HG03432 (cell line): ENCODE measurements at regions not wholly inside any gene's neighbourhood (a gene's known extent, or its start where the extent isn't known, plus 50 kb on each side); places are given as distances from the start of the nearest gene placed in this dataset.

ENCODE experiments used
- ATAC-seq: cut with Tn5 transposase; IDR thresholded peaks from one replicate; pipeline ENCODE4 v1.9.1; 2021; ENCODE audit warnings: mild to moderate bottlenecking, moderate library complexity; ENCODE audit not compliant: unreplicated experiment

GRCh38 chr3:168212664-168213285, 117.1 kb upstream of the GOLIM4 start:
- ATAC-seq = no peak

GRCh38 chr3:168205451-168205850, 109.7 kb upstream of the GOLIM4 start:
- no peak for ATAC-seq

GRCh38 chr3:168197162-168197561, 101.4 kb upstream of the GOLIM4 start:
- no peak for ATAC-seq

GRCh38 chr3:168191856-168192255, 96.1 kb upstream of the GOLIM4 start:
- no peak for ATAC-seq

GRCh38 chr3:168187233-168187632, 91.5 kb upstream of the GOLIM4 start:
- ATAC-seq = no peak

- ATAC-seq = no peak
Measured at GRCh38 chr3:168186293-168186983, 90.7 kb upstream of the GOLIM4 start.

- ATAC-seq = no peak
Measured at GRCh38 chr3:168183774-168184173, 88.0 kb upstream of the GOLIM4 start.

GRCh38 chr3:168168743-168169142, 73.0 kb upstream of the GOLIM4 start:
- ATAC-seq = peak; percentile 32

- peak; percentile 85 for ATAC-seq
Measured at GRCh38 chr3:168165390-168166269, 69.9 kb upstream of the GOLIM4 start.

- no peak for ATAC-seq
Measured at GRCh38 chr3:168162172-168162571, 66.4 kb upstream of the GOLIM4 start.

- no peak for ATAC-seq
Measured at GRCh38 chr3:168161696-168162095, 66.0 kb upstream of the GOLIM4 start.

- no peak for ATAC-seq
Measured at GRCh38 chr3:168157903-168158302, 62.2 kb upstream of the GOLIM4 start.

GRCh38 chr3:168157099-168157700, 61.5 kb upstream of the GOLIM4 start:
- no peak for ATAC-seq

GRCh38 chr3:168156479-168156878, 60.8 kb upstream of the GOLIM4 start:
- ATAC-seq = no peak

- no peak for ATAC-seq
Measured at GRCh38 chr3:168155303-168155702, 59.6 kb upstream of the GOLIM4 start.

GRCh38 chr3:168154089-168154488, 58.4 kb upstream of the GOLIM4 start:
- no peak for ATAC-seq

GRCh38 chr3:168152149-168152548, 56.4 kb upstream of the GOLIM4 start:
- no peak for ATAC-seq
